Kidney (tissue), 13 donors: ENCODE measurements at regions not wholly inside any gene's neighbourhood (a gene's known extent, or its start where the extent isn't known, plus 50 kb on each side); places are given as distances from the start of the nearest gene placed in this dataset.

Experiments
- DNase-seq, 5 donors: peaks; one replicate each; pipeline ENCODE4 v3.0.0-alpha.2; 2013 to 2020
- FAIRE-seq: peaks from 2 replicates; lab custom pipeline; 2012; peaks lifted over from hg19 to GRCh38; lab: Jason Lieb, UNC
- H3K27ac ChIP-seq, 2 donors: one replicate each; pipeline ENCODE4 v1.7.0; 2013; ENCODE audit warnings: low read depth in 2 of 2, low read length in 2 of 2, inconsistent platforms in 1 of 2
- H3K27me3 ChIP-seq: one replicate; pipeline ENCODE4 v1.7.1; 2013; ENCODE audit warnings: low read length, inconsistent platforms; ENCODE audit not compliant: control insufficient read depth, insufficient read depth
- H3K36me3 ChIP-seq, 3 donors: one replicate each; pipeline versions ENCODE4 v1.7.0 to v1.7.1; 2013; ENCODE audit warnings: low read length in 3 of 3, control low read depth in 1 of 3, inconsistent platforms in 1 of 3; ENCODE audit not compliant: insufficient read depth in 3 of 3, control insufficient read depth in 2 of 3
- H3K4me1 ChIP-seq, 3 donors: one replicate each; pipeline versions ENCODE4 v1.7.0 to v1.7.1; 2013; ENCODE audit warnings: low read length in 3 of 3, inconsistent platforms in 1 of 3, low read depth in 1 of 3; ENCODE audit not compliant: control insufficient read depth in 2 of 3, insufficient read depth in 2 of 3
- H3K4me3 ChIP-seq, 3 donors: one replicate each; pipeline versions ENCODE4 v1.7.0 to v1.8.1; 2013; ENCODE audit warnings: low read length in 3 of 3, control low read depth in 1 of 3, inconsistent platforms in 1 of 3
- H3K9ac ChIP-seq, 3 donors: one replicate each; pipeline versions ENCODE4 v1.7.0 to v1.7.1; 2013; ENCODE audit warnings: low read length in 3 of 3, control low read depth in 1 of 3, inconsistent platforms in 1 of 3
- H3K9me3 ChIP-seq, 3 donors: one replicate each; pipeline versions ENCODE4 v1.7.0 to v1.7.1; 2013; ENCODE audit warnings: low read length in 3 of 3, control low read depth in 1 of 3, inconsistent platforms in 1 of 3; ENCODE audit not compliant: control insufficient read depth in 2 of 3, insufficient read depth in 1 of 3
- CTCF ChIP-seq: IDR thresholded peaks from 3 replicates; pipeline ENCODE4 v1.5.1; 2012; ENCODE audit warnings: mild to moderate bottlenecking, moderate library complexity, borderline replicate concordance; ENCODE audit not compliant: insufficient read depth; ENCODE audit errors: extremely low read depth
- intact Hi-C: fragments of 100-400 bp; cut with DNase I; formaldehyde crosslinking; loops from one replicate; pipeline ENCODE4 v1.11.1; 2022
- donor health status: control.
- donor health status: control.
- donor health status: control.
- donor health status: control.
- donor health status: control.
- donor health status: DM: yes; HTN: yes; CAD: no.
- donor health status: Normal renal cell carcinoma (clear cell type).

GRCh38 chr13:31042481-31043165, 110.2 kb downstream of the TEX26 start:
- no peak for FAIRE-seq
- intact Hi-C loops: no loop called here

GRCh38 chr13:31042049-31042448, 109.6 kb downstream of the TEX26 start:
- H3K9ac ChIP-seq: no peak overlapping the region
- FAIRE-seq: no peak
- H3K9me3 ChIP-seq: no peaks in the 10 kb centered on the region
- no peaks in the 10 kb centered on the region for H3K36me3 ChIP-seq
- no peak for TF ChIP-seq CTCF
- peaks cover 0 to 8% (median 0%) of the 10 kb centered on the region in 3 donors for H3K4me1 ChIP-seq
- no peaks in the 10 kb centered on the region for H3K27me3 ChIP-seq
- DNase-seq: no peak
- intact Hi-C loops: no loop called here
- no peak overlapping the region for H3K27ac ChIP-seq
- H3K4me3 ChIP-seq: no peak overlapping the region

More at GRCh38 chr13:31042481-31043165, 110.2 kb downstream of the TEX26 start:
- no peak for DNase-seq
- H3K4me1 ChIP-seq: peaks cover 0 to 8% (median 0%) of the 10 kb centered on the region in 3 donors
- no peak for TF ChIP-seq CTCF
- H3K27me3 ChIP-seq: no peaks in the 10 kb centered on the region
- no peak overlapping the region for H3K27ac ChIP-seq
- no peak overlapping the region for H3K4me3 ChIP-seq
- H3K9me3 ChIP-seq: no peaks in the 10 kb centered on the region
- no peak overlapping the region for H3K9ac ChIP-seq
- no peaks in the 10 kb centered on the region for H3K36me3 ChIP-seq

GRCh38 chr13:31038834-31039552, 106.5 kb downstream of the TEX26 start:
- no peaks in the 10 kb centered on the region for H3K4me1 ChIP-seq
- no peaks in the 10 kb centered on the region for H3K36me3 ChIP-seq
- no peak overlapping the region for H3K9ac ChIP-seq
- H3K27me3 ChIP-seq: no peaks in the 10 kb centered on the region
- FAIRE-seq (no peak), DNase-seq (no peak)
- H3K9me3 ChIP-seq: no peaks in the 10 kb centered on the region
- intact Hi-C loops: no loop called here
- no peak overlapping the region for H3K4me3 ChIP-seq
- no peak overlapping the region for H3K27ac ChIP-seq
- TF ChIP-seq CTCF: no peak
